ENCODE measurements at regions not wholly inside any gene's neighbourhood (a gene's known extent, or its start where the extent isn't known, plus 50 kb on each side); places are given as distances from the start of the nearest gene placed in this dataset.

- Histone ChIP-seq H3K27me3 (ENCODE audit: control insufficient read depth, insufficient read depth, low read length) (no peaks in the 10 kb centered on the region), H3K4me3 (ENCODE audit: low read depth, low read length) (no peak overlapping the region), H3K36me3 (ENCODE audit: control insufficient read depth, insufficient read depth, low read length) (no peaks in the 10 kb centered on the region)
- FAIRE-seq (no peak), DNase-seq (ENCODE audit: low read depth) (no peak)
- TF ChIP-seq CTCF (IDR thresholded peaks at IDR 0.05; ENCODE audit: insufficient read depth, low read length, severe bottlenecking) = no peak
Observed at GRCh38 chr6:22658934-22659333, 89.6 kb downstream of the HDGFL1 start.

- H3K36me3 ChIP-seq (ENCODE audit: control insufficient read depth, insufficient read depth, low read length) = no peaks in the 10 kb centered on the region
- no peak overlapping the region for H3K4me3 ChIP-seq (ENCODE audit: low read depth, low read length)
- H3K27me3 ChIP-seq (ENCODE audit: control insufficient read depth, insufficient read depth, low read length) = no peaks in the 10 kb centered on the region
- DNase-seq (ENCODE audit: low read depth) (peak; percentile 89), FAIRE-seq (no peak)
- TF ChIP-seq CTCF (IDR thresholded peaks at IDR 0.05; ENCODE audit: insufficient read depth, low read length, severe bottlenecking) = no peak
Observed at GRCh38 chr6:22664968-22665367, 95.6 kb downstream of the HDGFL1 start.

GRCh38 chr6:22666021-22666420, 96.7 kb downstream of the HDGFL1 start:
- H3K4me3 ChIP-seq (ENCODE audit: low read depth, low read length) = no peak overlapping the region
- peak; percentile 16 for DNase-seq (ENCODE audit: low read depth)
- no peak for FAIRE-seq
- no peaks in the 10 kb centered on the region for H3K36me3 ChIP-seq (ENCODE audit: control insufficient read depth, insufficient read depth, low read length)
- TF ChIP-seq CTCF (IDR thresholded peaks at IDR 0.05; ENCODE audit: insufficient read depth, low read length, severe bottlenecking) = no peak
- no peaks in the 10 kb centered on the region for H3K27me3 ChIP-seq (ENCODE audit: control insufficient read depth, insufficient read depth, low read length)

GRCh38 chr6:22666586-22666985, 97.2 kb downstream of the HDGFL1 start:
- Histone ChIP-seq H3K27me3 (ENCODE audit: control insufficient read depth, insufficient read depth, low read length) (no peaks in the 10 kb centered on the region), H3K4me3 (ENCODE audit: low read depth, low read length) (no peak overlapping the region), H3K36me3 (ENCODE audit: control insufficient read depth, insufficient read depth, low read length) (no peaks in the 10 kb centered on the region)
- FAIRE-seq (no peak), DNase-seq (ENCODE audit: low read depth) (no peak)
- no peak for TF ChIP-seq CTCF (IDR thresholded peaks at IDR 0.05; ENCODE audit: insufficient read depth, low read length, severe bottlenecking)

GRCh38 chr6:22667855-22668254, 98.5 kb downstream of the HDGFL1 start:
- no peaks in the 10 kb centered on the region for H3K36me3 ChIP-seq (ENCODE audit: control insufficient read depth, insufficient read depth, low read length)
- H3K4me3 ChIP-seq (ENCODE audit: low read depth, low read length) = no peak overlapping the region
- no peaks in the 10 kb centered on the region for H3K27me3 ChIP-seq (ENCODE audit: control insufficient read depth, insufficient read depth, low read length)
- FAIRE-seq (no peak), DNase-seq (ENCODE audit: low read depth) (no peak)
- TF ChIP-seq CTCF (IDR thresholded peaks at IDR 0.05; ENCODE audit: insufficient read depth, low read length, severe bottlenecking) = no peak

- Histone ChIP-seq H3K4me3 (ENCODE audit: low read depth, low read length) (no peak overlapping the region), H3K36me3 (ENCODE audit: control insufficient read depth, insufficient read depth, low read length) (no peaks in the 10 kb centered on the region), H3K27me3 (ENCODE audit: control insufficient read depth, insufficient read depth, low read length) (no peaks in the 10 kb centered on the region)
- FAIRE-seq = no peak
- DNase-seq (ENCODE audit: low read depth) = no peak
- TF ChIP-seq CTCF (IDR thresholded peaks at IDR 0.05; ENCODE audit: insufficient read depth, low read length, severe bottlenecking) = no peak
Observed at GRCh38 chr6:22668307-22668706, 98.9 kb downstream of the HDGFL1 start.

Measured in bronchial epithelial cell (primary cell).